CD14-positive monocyte (primary cell): ENCODE measurements at regions not wholly inside any gene's neighbourhood (a gene's known extent, or its start where the extent isn't known, plus 50 kb on each side); places are given as distances from the start of the nearest gene placed in this dataset.

Experiments used
- DNase-seq, 3 donors: peaks; one replicate each; pipeline ENCODE4 v3.0.0-alpha.2; 2011 to 2022
- H2AFZ ChIP-seq: 2 replicates; pipeline ENCODE4 v1.6.0; 2012; ENCODE audit warnings: mild to moderate bottlenecking, low read depth, low read length, inconsistent platforms; ENCODE audit not compliant: insufficient read depth, poor library complexity, severe bottlenecking
- H3K27ac ChIP-seq, 2 donors: 1 replicate in 1 of 2; 2 replicates in 1 of 2; pipeline ENCODE4 v1.5.1; 2012 to 2013; ENCODE audit warnings: low read length in 2 of 2, control low read depth in 1 of 2, inconsistent platforms in 1 of 2, low read depth in 1 of 2, mild to moderate bottlenecking in 1 of 2
- H3K27me3 ChIP-seq, 2 donors: one replicate each; pipeline versions ENCODE4 v1.6.0 to v1.6.1; 2011 to 2013; ENCODE audit warnings: low read length in 2 of 2; ENCODE audit not compliant: control insufficient read depth in 2 of 2, insufficient read depth in 2 of 2
- H3K36me3 ChIP-seq, 2 donors: replicated peaks in 1 of 2; 1 replicate in 1 of 2; 2 replicates in 1 of 2; pipeline versions ENCODE4 v1.5.1 to v1.6.1; 2012 to 2013; ENCODE audit warnings: low read length in 2 of 2, control low read depth in 1 of 2, inconsistent platforms in 1 of 2, mild to moderate bottlenecking in 1 of 2; ENCODE audit not compliant: insufficient read depth in 2 of 2, control insufficient read depth in 1 of 2
- H3K4me1 ChIP-seq, 2 donors: 1 replicate in 1 of 2; 2 replicates in 1 of 2; pipeline versions ENCODE4 v1.5.1 to v1.6.1; 2012 to 2013; ENCODE audit warnings: low read length in 2 of 2, control low read depth in 1 of 2, inconsistent platforms in 1 of 2, mild to moderate bottlenecking in 1 of 2, moderate library complexity in 1 of 2; ENCODE audit not compliant: insufficient read depth in 2 of 2, control insufficient read depth in 1 of 2
- H3K4me2 ChIP-seq: replicated peaks from 2 replicates; pipeline ENCODE3; 2012; ENCODE audit warnings: low read length, moderate library complexity, mild to moderate bottlenecking; ENCODE audit not compliant: poor library complexity, severe bottlenecking; ENCODE audit errors: extremely low read depth
- H3K4me3 ChIP-seq, 3 experiments: fragments of 200-600 bp in 1 of 3; sonication (generic) in 1 of 3; replicated peaks in 1 of 3; 1 replicate in 2 of 3; 2 replicates in 1 of 3; pipeline ENCODE4 v1.5.1; 2011 to 2013; ENCODE audit warnings: low read length in 3 of 3, mild to moderate bottlenecking in 3 of 3, control low read depth in 2 of 3, low read depth in 2 of 3, inconsistent platforms in 1 of 3, moderate library complexity in 1 of 3
- H3K79me2 ChIP-seq: 2 replicates; pipeline ENCODE4 v1.6.0; 2012; ENCODE audit warnings: mild to moderate bottlenecking, control low read depth, inconsistent platforms, low read length, moderate library complexity; ENCODE audit not compliant: insufficient read depth
- H3K9ac ChIP-seq: 2 replicates; pipeline ENCODE4 v1.6.0; 2017; ENCODE audit warnings: low read length, mild to moderate bottlenecking; ENCODE audit not compliant: insufficient read depth, poor library complexity, severe bottlenecking
- H3K9me3 ChIP-seq, 2 donors: replicated peaks in 1 of 2; 1 replicate in 1 of 2; 2 replicates in 1 of 2; pipeline versions ENCODE4 v1.5.1 to v1.6.1; 2012 to 2013; ENCODE audit warnings: low read length in 2 of 2, control low read depth in 1 of 2; ENCODE audit not compliant: control insufficient read depth in 1 of 2, insufficient read depth in 1 of 2
- H4K20me1 ChIP-seq: 2 replicates; pipeline ENCODE4 v1.6.0; 2012; ENCODE audit warnings: mild to moderate bottlenecking, low read length, control low read depth, moderate library complexity; ENCODE audit not compliant: insufficient read depth
- H3K27ac Mint-ChIP-seq, 7 donors: one replicate each; pipeline ENCODE4 v1.8.0; 2020; ENCODE audit warnings: mild to moderate bottlenecking in 7 of 7, mixed read lengths in 7 of 7, moderate library complexity in 6 of 7, inconsistent platforms in 2 of 7
- H3K27me3 Mint-ChIP-seq, 3 donors: one replicate each; pipeline ENCODE4 v1.8.0; 2021 to 2022; ENCODE audit warnings: low read depth in 3 of 3, mild to moderate bottlenecking in 3 of 3, mixed read lengths in 3 of 3, moderate library complexity in 3 of 3, inconsistent platforms in 1 of 3
- H3K36me3 Mint-ChIP-seq, 2 donors: one replicate each; pipeline ENCODE4 v1.8.0; 2020; ENCODE audit warnings: mixed read lengths in 2 of 2, inconsistent platforms in 1 of 2, mild to moderate bottlenecking in 1 of 2
- H3K4me1 Mint-ChIP-seq: one replicate; pipeline ENCODE4 v1.8.0; 2020; ENCODE audit warnings: mild to moderate bottlenecking, mixed read lengths
- H3K4me3 Mint-ChIP-seq, 2 donors: one replicate each; pipeline ENCODE4 v1.8.0; 2020; ENCODE audit warnings: mild to moderate bottlenecking in 2 of 2, mixed read lengths in 2 of 2, moderate library complexity in 1 of 2
- H3K9me3 Mint-ChIP-seq, 7 donors: one replicate each; pipeline ENCODE4 v1.8.0; 2020 to 2022; ENCODE audit warnings: mixed read lengths in 7 of 7, mild to moderate bottlenecking in 6 of 7, moderate library complexity in 6 of 7, inconsistent platforms in 2 of 7
- WGBS: methylation state at CpG from one replicate; pipeline ENCODE4 v1.1.5; 2013; ENCODE audit warnings: missing lambda C conversion rate; ENCODE audit not compliant: insufficient coverage; 5-methylcytosine and 5-hydroxymethylcytosine counted together
- intact Hi-C, 2 donors: fragments of 100-400 bp; cut with micrococcal nuclease; formaldehyde crosslinking; loops; one replicate each; pipeline versions ENCODE4 v1.15.0 to v1.15.1; 2023
- TF ChIP-seq, protein P1 (sequence below): fragments of 200-600 bp; IDR thresholded peaks from one replicate; pipeline ENCODE4 v1.8.0; 2022; ENCODE audit warnings: antibody characterized with exemption, mild to moderate bottlenecking

DNA sequence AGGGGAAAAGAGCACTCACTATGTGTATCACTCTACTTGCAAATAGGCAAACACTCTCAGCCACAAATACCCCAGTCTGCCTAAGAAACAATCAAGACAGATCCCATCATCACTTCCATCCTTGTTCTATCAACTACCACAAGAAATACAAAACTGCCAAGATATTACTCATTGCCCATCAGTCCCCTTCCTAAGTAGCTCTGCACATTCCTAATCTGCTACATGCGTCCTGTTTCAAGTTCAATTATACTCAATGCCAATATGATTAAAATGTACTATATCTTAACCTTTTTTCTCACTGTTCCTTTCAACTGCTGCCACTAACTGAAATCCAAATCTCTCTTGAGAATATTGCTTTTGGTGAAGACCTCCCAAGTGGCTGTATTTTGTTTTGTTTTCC lies 1688.4 kb downstream of the PLA2G4A start:
- DNase-seq: no peak
- H3K4me1 Mint-ChIP-seq: no peaks in the 10 kb centered on the region
- H3K36me3 Mint-ChIP-seq: no peaks in the 10 kb centered on the region
- no peak overlapping the region for H2AFZ ChIP-seq
- peaks cover 0 to 4% (median 3%) of the 10 kb centered on the region in 7 donors for H3K9me3 Mint-ChIP-seq
- H3K27me3 Mint-ChIP-seq: no peaks in the 10 kb centered on the region
- H3K4me3 ChIP-seq: no peak overlapping the region
- no peaks in the 10 kb centered on the region for H3K36me3 ChIP-seq
- TF ChIP-seq, protein P1, sequence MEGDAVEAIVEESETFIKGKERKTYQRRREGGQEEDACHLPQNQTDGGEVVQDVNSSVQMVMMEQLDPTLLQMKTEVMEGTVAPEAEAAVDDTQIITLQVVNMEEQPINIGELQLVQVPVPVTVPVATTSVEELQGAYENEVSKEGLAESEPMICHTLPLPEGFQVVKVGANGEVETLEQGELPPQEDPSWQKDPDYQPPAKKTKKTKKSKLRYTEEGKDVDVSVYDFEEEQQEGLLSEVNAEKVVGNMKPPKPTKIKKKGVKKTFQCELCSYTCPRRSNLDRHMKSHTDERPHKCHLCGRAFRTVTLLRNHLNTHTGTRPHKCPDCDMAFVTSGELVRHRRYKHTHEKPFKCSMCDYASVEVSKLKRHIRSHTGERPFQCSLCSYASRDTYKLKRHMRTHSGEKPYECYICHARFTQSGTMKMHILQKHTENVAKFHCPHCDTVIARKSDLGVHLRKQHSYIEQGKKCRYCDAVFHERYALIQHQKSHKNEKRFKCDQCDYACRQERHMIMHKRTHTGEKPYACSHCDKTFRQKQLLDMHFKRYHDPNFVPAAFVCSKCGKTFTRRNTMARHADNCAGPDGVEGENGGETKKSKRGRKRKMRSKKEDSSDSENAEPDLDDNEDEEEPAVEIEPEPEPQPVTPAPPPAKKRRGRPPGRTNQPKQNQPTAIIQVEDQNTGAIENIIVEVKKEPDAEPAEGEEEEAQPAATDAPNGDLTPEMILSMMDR: no peak
- no peak overlapping the region for H3K27ac ChIP-seq
- no peaks in the 10 kb centered on the region for H3K4me1 ChIP-seq
- no peak overlapping the region for H3K9ac ChIP-seq
- H3K9me3 ChIP-seq: no peaks in the 10 kb centered on the region
- no peak overlapping the region for H3K27ac Mint-ChIP-seq
- H3K4me2 ChIP-seq: no peak overlapping the region
- H4K20me1 ChIP-seq: no peaks in the 10 kb centered on the region
- H3K79me2 ChIP-seq: no peaks in the 10 kb centered on the region
- intact Hi-C loops: no loop called here
- no CpG with 5 or more reads among the region's 1 CpG for WGBS
- no peaks in the 10 kb centered on the region for H3K27me3 ChIP-seq
- no peak overlapping the region for H3K4me3 Mint-ChIP-seq

GRCh38 chr1:188551176-188551575 lies 1722.4 kb downstream of the PLA2G4A start:
- peaks cover 0 to 4% (median 0%) of the 10 kb centered on the region in 7 donors for H3K9me3 Mint-ChIP-seq
- intact Hi-C loops: no loop called here
- 50% methylated on average over 2 of the region's 4 CpGs for WGBS

More at GRCh38 chr1:188551176-188551575, 1722.4 kb downstream of the PLA2G4A start:
- TF ChIP-seq, protein P1: no peak
- Histone ChIP-seq H3K9me3 (peaks cover 0 to under 1% of the 10 kb centered on the region in 2 donors), H3K27me3 (no peaks in the 10 kb centered on the region), H3K4me2 (no peak overlapping the region), H3K36me3 (no peaks in the 10 kb centered on the region), H3K9ac (no peak overlapping the region), H2AFZ (no peak overlapping the region), H3K27ac (no peak overlapping the region), H3K79me2 (no peaks in the 10 kb centered on the region), H4K20me1 (no peaks in the 10 kb centered on the region), H3K4me3 (no peak overlapping the region), H3K4me1 (no peaks in the 10 kb centered on the region)
- no peaks in the 10 kb centered on the region for H3K27me3 Mint-ChIP-seq
- no peaks in the 10 kb centered on the region for H3K4me1 Mint-ChIP-seq
- H3K36me3 Mint-ChIP-seq: no peaks in the 10 kb centered on the region
- DNase-seq: no peak
- no peak overlapping the region for H3K27ac Mint-ChIP-seq
- no peak overlapping the region for H3K4me3 Mint-ChIP-seq
